ENCODE measurements at regions not wholly inside any gene's neighbourhood (a gene's known extent, or its start where the extent isn't known, plus 50 kb on each side); places are given as distances from the start of the nearest gene placed in this dataset.
A peak's percentile ranks its signal among the peaks of the same experiment; 100 is the strongest.

GRCh38 chr14:89618811-89619551 is 201.9 kb upstream of the FOXN3 start:
- POLR2A ChIA-PET: interaction anchor here (0.6 to 6.2 kb wide), 24 partner anchors 11 to 337 kb away, joined by 3 to 113 read pairs (median 4); partner anchors contain the start of genes EFCAB11 and TDP1
- no peaks in the 10 kb centered on the region for H3K27me3 Mint-ChIP-seq
- CTCF ChIA-PET: interaction anchor here (0.7 to 3.4 kb wide), 7 partner anchors 22 to 189 kb away, joined by 3 to 11 read pairs (median 3); no protein-coding TSS in a partner anchor
- H3K4me1 Mint-ChIP-seq: peaks cover 61% of the 10 kb centered on the region
- H3K4me3 Mint-ChIP-seq: peak overlapping the region; percentile 95
- peak overlapping the region; percentile 95 for H3K27ac Mint-ChIP-seq
- H3K9me3 Mint-ChIP-seq: no peaks in the 10 kb centered on the region
- peak; percentile 77 for DNase-seq
- peaks cover 8% of the 10 kb centered on the region for H3K36me3 Mint-ChIP-seq (ENCODE audit: low read depth)

GRCh38 chr14:89618330-89618708 is 201.3 kb upstream of the FOXN3 start:
- Mint-ChIP-seq H3K9me3 (no peaks in the 10 kb centered on the region), H3K4me3 (peak overlapping the region; percentile 95), H3K36me3 (ENCODE audit: low read depth) (peaks cover 8% of the 10 kb centered on the region), H3K27ac (peak overlapping the region; percentile 95), H3K4me1 (peaks cover 67% of the 10 kb centered on the region), H3K27me3 (no peaks in the 10 kb centered on the region)
- CTCF ChIA-PET: interaction anchor here (0.7 to 3.4 kb wide), 6 partner anchors 23 to 188 kb away, joined by 3 to 11 read pairs (median 4); no protein-coding TSS in a partner anchor
- POLR2A ChIA-PET: interaction anchor here (1.0 to 6.2 kb wide), 13 partner anchors 12 to 765 kb away, joined by 3 to 113 read pairs (median 7); partner anchors contain the start of genes EFCAB11 and TDP1
- DNase-seq: no peak

- ChIA-PET POLR2A (interaction anchor here (0.7 to 6.2 kb wide), 10 partner anchors 24 to 766 kb away, joined by 3 to 113 read pairs (median 10); partner anchors contain the start of genes EFCAB11 and TDP1), CTCF (interaction anchor here (1.0 to 3.4 kb wide), 4 partner anchors 24 to 188 kb away, joined by 3 to 11 read pairs (median 4); no protein-coding TSS in a partner anchor)
- Mint-ChIP-seq H3K4me1 (peaks cover 71% of the 10 kb centered on the region), H3K4me3 (peak overlapping the region; percentile 95), H3K9me3 (no peaks in the 10 kb centered on the region), H3K36me3 (ENCODE audit: low read depth) (peaks cover 12% of the 10 kb centered on the region), H3K27ac (peak overlapping the region; percentile 95), H3K27me3 (no peaks in the 10 kb centered on the region)
- peak; percentile 44 for DNase-seq
Observed at GRCh38 chr14:89617481-89618329, 200.7 kb upstream of the FOXN3 start.

- CTCF ChIA-PET: no interaction called here
- Mint-ChIP-seq H3K36me3 (ENCODE audit: low read depth) (peaks cover 15% of the 10 kb centered on the region), H3K9me3 (no peaks in the 10 kb centered on the region), H3K27me3 (no peaks in the 10 kb centered on the region), H3K4me3 (peak overlapping the region; percentile 95), H3K4me1 (peaks cover 68% of the 10 kb centered on the region), H3K27ac (peak overlapping the region; percentile 95)
- DNase-seq: peak; percentile 61
- POLR2A ChIA-PET: interaction anchor here (0.6 to 6.2 kb wide), 10 partner anchors 25 to 767 kb away, joined by 3 to 113 read pairs (median 4); partner anchors contain the start of genes EFCAB11 and TDP1
Observed at GRCh38 chr14:89616852-89617341, 199.9 kb upstream of the FOXN3 start.

GRCh38 chr14:89616425-89616824 is 199.4 kb upstream of the FOXN3 start:
- CTCF ChIA-PET: interaction anchor here (0.8 kb wide), 1 partner anchor 199 kb away, joined by 4 read pairs; no protein-coding TSS in a partner anchor
- H3K36me3 Mint-ChIP-seq (ENCODE audit: low read depth): peaks cover 17% of the 10 kb centered on the region
- peaks cover 65% of the 10 kb centered on the region for H3K4me1 Mint-ChIP-seq
- DNase-seq: no peak
- POLR2A ChIA-PET: interaction anchor here (0.6 to 6.2 kb wide), 7 partner anchors 25 to 200 kb away, joined by 3 to 113 read pairs (median 4); no protein-coding TSS in a partner anchor
- no peaks in the 10 kb centered on the region for H3K27me3 Mint-ChIP-seq
- peak overlapping the region; percentile 95 for H3K27ac Mint-ChIP-seq
- no peaks in the 10 kb centered on the region for H3K9me3 Mint-ChIP-seq
- H3K4me3 Mint-ChIP-seq: peak overlapping the region; percentile 95

GRCh38 chr14:89615421-89615820 is 198.4 kb upstream of the FOXN3 start:
- ChIA-PET CTCF (interaction anchor here (0.7 to 1.0 kb wide), 4 partner anchors 11 to 248 kb away, joined by 3 to 4 read pairs (median 4); no protein-coding TSS in a partner anchor), POLR2A (interaction anchor here (0.6 to 1.0 kb wide), 2 partner anchors 31 to 186 kb away, joined by 3 read pairs; no protein-coding TSS in a partner anchor)
- Mint-ChIP-seq H3K27me3 (no peaks in the 10 kb centered on the region), H3K4me1 (peaks cover 58% of the 10 kb centered on the region), H3K36me3 (ENCODE audit: low read depth) (peaks cover 26% of the 10 kb centered on the region), H3K27ac (no peak overlapping the region), H3K4me3 (no peak overlapping the region), H3K9me3 (no peaks in the 10 kb centered on the region)
- DNase-seq: no peak

- peaks cover 55% of the 10 kb centered on the region for H3K4me1 Mint-ChIP-seq
- DNase-seq: no peak
- ChIA-PET POLR2A (no interaction called here), CTCF (no interaction called here)
- H3K9me3 Mint-ChIP-seq: peaks cover 3% of the 10 kb centered on the region
- H3K36me3 Mint-ChIP-seq (ENCODE audit: low read depth): peaks cover 35% of the 10 kb centered on the region
- no peaks in the 10 kb centered on the region for H3K27me3 Mint-ChIP-seq
- no peak overlapping the region for H3K4me3 Mint-ChIP-seq
- peak overlapping the region; percentile 56 for H3K27ac Mint-ChIP-seq
Observed at GRCh38 chr14:89614009-89614691, 197.1 kb upstream of the FOXN3 start.

GRCh38 chr14:89613260-89614008 is 196.4 kb upstream of the FOXN3 start:
- Mint-ChIP-seq H3K4me1 (peaks cover 55% of the 10 kb centered on the region), H3K36me3 (ENCODE audit: low read depth) (peaks cover 40% of the 10 kb centered on the region), H3K27me3 (no peaks in the 10 kb centered on the region), H3K9me3 (peaks cover 8% of the 10 kb centered on the region), H3K4me3 (no peak overlapping the region), H3K27ac (peak overlapping the region; percentile 56)
- CTCF ChIA-PET: interaction anchor here (0.8 kb wide), 1 partner anchor 294 kb away, joined by 3 read pairs; no protein-coding TSS in a partner anchor
- no peak for DNase-seq
- POLR2A ChIA-PET: interaction anchor here (1.1 kb wide), 1 partner anchor 28 kb away, joined by 4 read pairs; no protein-coding TSS in a partner anchor

GRCh38 chr14:89609500-89610100 is 192.6 kb upstream of the FOXN3 start:
- ChIA-PET POLR2A (no interaction called here), CTCF (no interaction called here)
- Mint-ChIP-seq H3K4me3 (no peak overlapping the region), H3K9me3 (peaks cover 16% of the 10 kb centered on the region), H3K4me1 (peaks cover 25% of the 10 kb centered on the region), H3K36me3 (ENCODE audit: low read depth) (peaks cover 56% of the 10 kb centered on the region), H3K27me3 (no peaks in the 10 kb centered on the region), H3K27ac (no peak overlapping the region)
- DNase-seq: no peak

- Mint-ChIP-seq H3K36me3 (ENCODE audit: low read depth) (peaks cover 65% of the 10 kb centered on the region), H3K4me1 (peaks cover 14% of the 10 kb centered on the region), H3K4me3 (no peak overlapping the region), H3K27me3 (no peaks in the 10 kb centered on the region), H3K9me3 (peaks cover 22% of the 10 kb centered on the region), H3K27ac (no peak overlapping the region)
- CTCF ChIA-PET: interaction anchor here (0.7 kb wide), 1 partner anchor 35 kb away, joined by 4 read pairs; no protein-coding TSS in a partner anchor
- POLR2A ChIA-PET: no interaction called here
- DNase-seq: no peak
Observed at GRCh38 chr14:89607453-89607852, 190.4 kb upstream of the FOXN3 start.

- Mint-ChIP-seq H3K4me3 (no peak overlapping the region), H3K4me1 (peaks cover 12% of the 10 kb centered on the region), H3K9me3 (peaks cover 38% of the 10 kb centered on the region), H3K27ac (no peak overlapping the region), H3K36me3 (ENCODE audit: low read depth) (peaks cover 69% of the 10 kb centered on the region), H3K27me3 (no peaks in the 10 kb centered on the region)
- ChIA-PET POLR2A (no interaction called here), CTCF (no interaction called here)
- DNase-seq: no peak
Observed at GRCh38 chr14:89603938-89604480, 187.0 kb upstream of the FOXN3 start.
